Omental fat pad (tissue), 3 donors: ENCODE measurements at regions not wholly inside any gene's neighbourhood (a gene's known extent, or its start where the extent isn't known, plus 50 kb on each side); places are given as distances from the start of the nearest gene placed in this dataset.
"Not testable (repeated sequence)": the region's sequence is repeated elsewhere in the genome, so short reads cannot be mapped to it uniquely, and the experiment has no call there.

Experiments
- ATAC-seq: fragments of 150-250 bp; one replicate; pipeline ENCODE4 v1.9.1; 2016; ENCODE audit warnings: mild to moderate bottlenecking, moderate library complexity; ENCODE audit not compliant: low FRiP score
- DNase-seq: peaks from one replicate; pipeline ENCODE4 v3.0.0-alpha.2; 2019; ENCODE audit warnings: low spot score
- TF ChIP-seq, protein P1 (sequence below), 3 donors: fragments of 450-650 bp; IDR thresholded peaks; one replicate each; pipeline ENCODE4 v1.5.1; 2016 to 2017; ENCODE audit warnings: antibody characterized with exemption in 3 of 3, mild to moderate bottlenecking in 3 of 3, moderate library complexity in 2 of 3

DNA sequence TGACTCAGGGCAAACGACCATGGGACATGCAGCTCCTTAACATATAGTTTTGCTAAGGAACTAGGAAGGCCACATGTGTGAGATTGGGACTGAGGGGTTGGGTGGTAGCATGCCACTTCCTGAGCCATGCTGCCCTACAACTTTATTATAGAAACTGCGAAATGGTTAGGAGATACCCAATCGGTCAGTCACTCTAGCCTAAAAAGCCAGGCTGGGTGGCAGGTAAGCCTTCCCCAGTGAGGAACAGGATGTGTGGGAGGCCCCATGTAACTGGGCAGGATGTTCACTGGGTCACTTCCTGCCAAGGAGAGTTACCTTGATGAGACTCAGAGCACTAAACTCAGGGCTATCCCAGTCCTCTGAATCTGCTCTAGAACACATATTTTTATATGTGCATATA, 123.5 kb downstream of the MAP3K7 start:
- TF ChIP-seq, protein P1, sequence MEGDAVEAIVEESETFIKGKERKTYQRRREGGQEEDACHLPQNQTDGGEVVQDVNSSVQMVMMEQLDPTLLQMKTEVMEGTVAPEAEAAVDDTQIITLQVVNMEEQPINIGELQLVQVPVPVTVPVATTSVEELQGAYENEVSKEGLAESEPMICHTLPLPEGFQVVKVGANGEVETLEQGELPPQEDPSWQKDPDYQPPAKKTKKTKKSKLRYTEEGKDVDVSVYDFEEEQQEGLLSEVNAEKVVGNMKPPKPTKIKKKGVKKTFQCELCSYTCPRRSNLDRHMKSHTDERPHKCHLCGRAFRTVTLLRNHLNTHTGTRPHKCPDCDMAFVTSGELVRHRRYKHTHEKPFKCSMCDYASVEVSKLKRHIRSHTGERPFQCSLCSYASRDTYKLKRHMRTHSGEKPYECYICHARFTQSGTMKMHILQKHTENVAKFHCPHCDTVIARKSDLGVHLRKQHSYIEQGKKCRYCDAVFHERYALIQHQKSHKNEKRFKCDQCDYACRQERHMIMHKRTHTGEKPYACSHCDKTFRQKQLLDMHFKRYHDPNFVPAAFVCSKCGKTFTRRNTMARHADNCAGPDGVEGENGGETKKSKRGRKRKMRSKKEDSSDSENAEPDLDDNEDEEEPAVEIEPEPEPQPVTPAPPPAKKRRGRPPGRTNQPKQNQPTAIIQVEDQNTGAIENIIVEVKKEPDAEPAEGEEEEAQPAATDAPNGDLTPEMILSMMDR (IDR thresholded peaks at IDR 0.05), result no peak
- DNase-seq (no peak), ATAC-seq (no peak)

DNA sequence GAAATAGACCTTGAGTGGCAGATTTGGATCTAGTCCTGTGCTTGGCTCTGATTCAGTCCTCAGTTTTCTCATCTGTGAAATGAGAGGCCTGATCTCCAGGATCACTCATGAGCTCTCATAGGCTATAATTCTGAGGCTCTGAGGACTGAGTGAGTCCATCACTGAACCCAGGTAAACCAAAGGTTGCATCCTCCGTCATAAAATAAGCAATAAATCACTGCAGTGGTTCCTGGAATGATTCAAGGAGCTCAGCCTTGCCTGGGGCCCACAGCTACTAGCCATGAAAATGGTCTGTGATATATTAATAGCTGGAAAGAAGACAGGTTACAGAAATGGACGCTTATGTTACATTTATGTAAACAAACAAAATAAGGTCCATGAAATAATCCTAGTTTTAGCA, 124.8 kb downstream of the MAP3K7 start:
- no peak for ATAC-seq
- DNase-seq, result no peak
- TF ChIP-seq, protein P1 (IDR thresholded peaks at IDR 0.05), result no peak

DNA sequence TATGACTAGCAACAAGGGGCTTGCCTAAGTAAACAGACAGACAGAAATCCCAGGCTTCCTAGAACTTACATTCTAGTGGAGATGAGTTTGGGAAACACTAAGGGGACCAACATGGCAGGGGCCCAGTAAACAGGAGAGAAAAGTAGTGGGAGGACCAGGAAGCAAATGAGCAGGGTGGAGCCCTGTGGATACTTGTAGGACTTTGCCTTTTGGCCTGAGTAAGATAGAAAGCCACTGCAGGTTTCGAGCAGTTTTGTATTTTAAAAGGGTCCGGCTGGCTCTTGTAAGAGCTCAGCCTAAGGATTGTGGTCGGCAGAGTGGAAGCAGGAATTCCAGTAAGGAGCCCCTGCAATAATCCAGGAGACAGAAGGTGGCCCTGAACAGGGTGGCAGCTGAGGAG, 125.5 kb downstream of the MAP3K7 start:
- ATAC-seq (no peak), DNase-seq (no peak)
- TF ChIP-seq, protein P1 (IDR thresholded peaks at IDR 0.05), result no peak

DNA sequence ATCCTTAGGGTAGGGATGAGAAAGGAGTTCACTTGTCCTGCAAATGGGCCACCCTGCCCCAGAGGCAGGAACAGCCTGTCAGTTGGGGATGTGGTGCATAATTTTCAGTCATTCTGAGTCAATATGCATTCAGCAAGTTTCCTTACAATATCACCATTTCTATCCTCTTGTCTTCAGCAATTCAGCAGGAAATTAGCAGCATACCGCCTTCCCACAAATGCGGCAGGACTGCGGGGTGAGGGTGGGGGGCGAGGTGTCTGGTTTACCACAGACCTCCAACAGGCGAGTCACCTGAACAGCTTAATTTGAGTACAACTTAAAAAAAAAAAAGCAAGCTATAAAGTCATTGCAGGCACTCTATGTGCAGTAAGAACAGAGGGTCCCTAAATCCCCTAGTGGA, 126.8 kb downstream of the MAP3K7 start:
- DNase-seq, result no peak
- no peak for ATAC-seq
- TF ChIP-seq, protein P1 (IDR thresholded peaks at IDR 0.05), result no peak

DNA sequence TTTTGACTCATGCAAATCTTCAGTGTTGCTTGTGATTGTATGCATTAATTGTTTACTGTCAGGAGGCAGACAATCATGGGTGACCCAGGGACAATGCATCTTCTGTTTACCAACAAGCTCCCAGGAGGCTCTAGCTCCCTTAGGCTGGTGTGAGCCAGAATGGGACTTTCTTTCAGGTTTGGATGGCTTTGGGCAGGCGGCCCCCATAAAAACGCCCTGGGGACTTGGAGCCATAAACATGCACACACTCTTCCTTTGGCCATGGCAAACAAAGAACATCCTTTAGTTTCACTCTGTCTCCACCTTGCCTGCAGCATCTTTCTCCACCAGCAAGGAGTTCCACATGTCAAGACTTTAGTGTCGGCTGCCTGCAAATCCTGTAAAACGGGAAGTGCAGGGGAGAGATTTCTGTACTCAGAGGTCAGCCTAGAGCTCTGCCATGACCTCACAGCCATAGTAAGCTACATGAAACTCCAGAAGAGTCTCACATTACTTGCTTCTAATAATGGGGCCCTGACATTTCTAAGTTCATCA, 127.6 kb downstream of the MAP3K7 start:
- TF ChIP-seq, protein P1 (IDR thresholded peaks at IDR 0.05), result no peak
- no peak for ATAC-seq
- no peak for DNase-seq

DNA sequence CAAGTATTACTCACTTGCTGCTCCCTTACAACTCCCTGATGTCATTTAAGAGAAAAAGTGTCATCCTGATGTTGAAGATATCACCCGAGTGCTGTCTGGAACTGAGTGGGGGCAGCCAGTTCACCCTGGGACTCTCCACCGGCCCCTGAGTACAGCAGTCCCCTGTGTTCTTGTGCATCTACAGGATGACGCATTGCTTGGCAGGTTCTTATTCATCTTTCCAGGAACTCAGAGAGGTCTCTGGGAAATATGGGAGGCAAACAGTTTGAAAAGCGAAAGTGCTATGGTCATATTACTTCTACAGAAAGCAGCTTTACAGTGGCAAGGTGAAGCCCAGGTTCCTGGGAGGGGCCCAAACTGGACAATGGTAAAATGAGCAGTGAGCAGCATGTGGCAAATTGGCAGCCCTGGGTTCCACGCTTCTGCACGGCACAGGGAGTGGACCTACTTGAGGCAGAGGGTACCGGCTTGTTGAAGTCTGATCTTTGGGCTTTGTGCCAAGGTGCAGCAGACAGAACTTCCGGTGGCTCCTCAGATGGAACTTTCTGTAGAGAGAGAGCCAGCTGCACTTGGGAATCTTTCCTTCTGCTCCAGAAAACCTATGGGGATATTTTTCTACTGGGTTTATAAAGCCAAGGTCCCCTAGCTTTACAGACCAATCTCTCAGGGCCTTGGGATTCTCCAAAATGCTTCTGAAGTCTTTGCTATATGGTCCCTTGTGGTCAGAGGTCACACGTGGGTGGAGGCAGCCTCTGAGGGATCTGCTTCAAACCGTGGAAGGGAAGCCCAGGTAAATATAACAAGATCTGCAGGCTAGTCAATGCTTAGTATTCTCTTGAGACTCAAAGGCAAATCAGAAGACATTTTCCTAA, 128.3 kb downstream of the MAP3K7 start:
- peak; percentile 87 for ATAC-seq
- TF ChIP-seq, protein P1 (IDR thresholded peaks at IDR 0.05), result no peak
- DNase-seq, result no peak

DNA sequence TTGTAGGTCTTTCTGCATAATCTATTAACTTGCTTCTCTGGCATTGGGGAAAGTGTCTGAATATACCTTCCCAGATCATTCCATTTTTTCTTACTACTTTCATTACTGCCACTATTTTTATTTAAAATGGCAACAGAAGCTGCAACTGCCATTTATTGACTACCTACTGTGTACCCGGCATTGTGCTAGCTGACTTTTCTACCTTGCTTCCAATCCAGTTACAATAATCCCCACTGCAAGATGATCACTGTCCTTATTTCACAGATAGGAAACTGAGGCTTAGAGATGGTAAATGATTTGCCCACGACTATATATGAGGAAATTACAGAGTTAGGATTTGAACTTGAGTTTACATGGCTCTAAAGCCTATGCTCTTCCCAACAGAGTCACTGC, 129.0 kb downstream of the MAP3K7 start:
- no peak for DNase-seq
- ATAC-seq, result no peak
- TF ChIP-seq, protein P1 (IDR thresholded peaks at IDR 0.05), result no peak

DNA sequence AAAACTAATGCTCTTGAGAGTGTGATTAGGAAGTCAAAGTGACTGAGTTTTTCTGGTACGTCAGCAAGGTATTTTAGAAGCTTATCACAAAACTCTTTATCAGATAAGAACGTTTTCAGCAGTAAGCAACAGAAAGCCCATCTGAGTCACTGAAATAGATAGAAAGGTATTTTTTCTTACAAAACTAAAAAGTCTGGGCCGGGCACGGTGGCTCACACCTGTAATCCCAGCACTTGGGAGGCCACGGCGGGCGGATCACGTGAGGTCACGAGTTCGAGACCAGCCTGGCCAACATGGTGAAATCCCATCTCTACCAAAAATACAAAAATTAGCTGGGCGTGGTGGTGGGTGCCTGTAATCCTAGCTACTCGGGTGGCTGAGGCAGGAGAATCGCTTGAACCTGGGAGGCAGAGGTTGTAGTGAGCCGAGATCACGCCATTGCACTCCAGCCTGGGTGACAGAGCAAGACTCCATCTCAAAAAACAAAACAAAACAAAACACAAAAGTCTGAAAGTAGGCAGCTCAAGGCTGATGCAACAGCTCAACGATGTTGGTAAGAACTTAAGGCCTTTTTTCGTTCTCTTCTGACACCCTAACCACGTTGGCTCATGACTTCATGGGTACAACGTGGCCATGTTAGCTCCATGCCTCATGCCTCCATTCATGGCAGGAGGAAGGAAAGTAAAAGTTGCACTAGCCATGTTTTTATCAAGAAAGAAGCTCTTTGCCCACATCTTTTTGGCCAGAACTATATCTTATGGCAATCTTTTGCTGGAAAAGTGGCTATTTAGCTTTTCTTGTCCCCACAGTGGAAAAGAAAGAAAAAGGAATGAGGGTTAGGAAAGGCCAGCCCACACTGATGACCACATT, 129.6 kb downstream of the MAP3K7 start:
- ATAC-seq, DNase-seq: not testable (repeated sequence)
